ENCODE measurements at regions not wholly inside any gene's neighbourhood (a gene's known extent, or its start where the extent isn't known, plus 50 kb on each side); places are given as distances from the start of the nearest gene placed in this dataset.

GRCh38 chr18:10216791-10217190 lies 237.6 kb upstream of the APCDD1 start:
- no peak for DNase-seq (ENCODE audit: low read depth)

- no peak for DNase-seq (ENCODE audit: low read depth)
These were observed 237.2 kb upstream of the APCDD1 start for GRCh38 chr18:10217211-10217610.

- DNase-seq (ENCODE audit: low read depth), result no peak
These were observed 229.1 kb upstream of the APCDD1 start for GRCh38 chr18:10225300-10225699.

- no peak for DNase-seq (ENCODE audit: low read depth)
These were observed 227.5 kb upstream of the APCDD1 start for GRCh38 chr18:10226971-10227370.

GRCh38 chr18:10228326-10228725 lies 226.1 kb upstream of the APCDD1 start:
- no peak for DNase-seq (ENCODE audit: low read depth)

- no peak for DNase-seq (ENCODE audit: low read depth)
These were observed 225.0 kb upstream of the APCDD1 start for GRCh38 chr18:10229458-10229857.

- peak; percentile 95 for DNase-seq (ENCODE audit: low read depth)
These were observed 224.4 kb upstream of the APCDD1 start for GRCh38 chr18:10230072-10230471.

- no peak for DNase-seq (ENCODE audit: low read depth)
These were observed 223.2 kb upstream of the APCDD1 start for GRCh38 chr18:10231220-10231619.

GRCh38 chr18:10232062-10232461 lies 222.4 kb upstream of the APCDD1 start:
- peak; percentile 4 for DNase-seq (ENCODE audit: low read depth)

- no peak for DNase-seq (ENCODE audit: low read depth)
These were observed 221.2 kb upstream of the APCDD1 start for GRCh38 chr18:10233082-10233875.

GRCh38 chr18:10234281-10234680 lies 220.2 kb upstream of the APCDD1 start:
- peak; percentile 26 for DNase-seq (ENCODE audit: low read depth)

GRCh38 chr18:10234912-10235660 lies 219.3 kb upstream of the APCDD1 start:
- peak; percentile 60 for DNase-seq (ENCODE audit: low read depth)

- DNase-seq (ENCODE audit: low read depth), result peak; percentile 67
These were observed 218.8 kb upstream of the APCDD1 start for GRCh38 chr18:10235661-10235952.

GRCh38 chr18:10239103-10239502 lies 215.3 kb upstream of the APCDD1 start:
- DNase-seq (ENCODE audit: low read depth), result no peak

GRCh38 chr18:10239991-10240634 lies 214.3 kb upstream of the APCDD1 start:
- no peak for DNase-seq (ENCODE audit: low read depth)

GRCh38 chr18:10240973-10241372 lies 213.5 kb upstream of the APCDD1 start:
- no peak for DNase-seq (ENCODE audit: low read depth)

- no peak for DNase-seq (ENCODE audit: low read depth)
These were observed 212.9 kb upstream of the APCDD1 start for GRCh38 chr18:10241579-10241978.

GRCh38 chr18:10242936-10243680 lies 211.3 kb upstream of the APCDD1 start:
- DNase-seq (ENCODE audit: low read depth), result no peak

- no peak for DNase-seq (ENCODE audit: low read depth)
These were observed 210.1 kb upstream of the APCDD1 start for GRCh38 chr18:10244341-10244740.

- no peak for DNase-seq (ENCODE audit: low read depth)
These were observed 209.2 kb upstream of the APCDD1 start for GRCh38 chr18:10245031-10245845.

- no peak for DNase-seq (ENCODE audit: low read depth)
These were observed 208.6 kb upstream of the APCDD1 start for GRCh38 chr18:10245846-10246175.
